H9 (cell line): ENCODE measurements at regions not wholly inside any gene's neighbourhood (a gene's known extent, or its start where the extent isn't known, plus 50 kb on each side); places are given as distances from the start of the nearest gene placed in this dataset.

Experiments
- DNase-seq: peaks from one replicate; pipeline ENCODE4 v3.0.0-alpha.2; 2017
- H2AFZ ChIP-seq: one replicate; pipeline ENCODE4 v1.6.1; 2013; ENCODE audit warnings: mild to moderate bottlenecking, low read length, control low read depth, moderate library complexity
- H2AK5ac ChIP-seq: 2 replicates; pipeline ENCODE4 v1.6.1; 2013; ENCODE audit warnings: low read length, control low read depth, mixed read lengths; ENCODE audit not compliant: insufficient read length
- H2BK120ac ChIP-seq: one replicate; pipeline ENCODE4 v1.6.1; 2013; ENCODE audit warnings: low read depth, mild to moderate bottlenecking, low read length, control low read depth, inconsistent platforms; ENCODE audit not compliant: poor library complexity, severe bottlenecking
- H2BK12ac ChIP-seq: 2 replicates; pipeline ENCODE4 v1.6.1; 2013; ENCODE audit warnings: low read length, control low read depth, mixed read lengths, low read depth; ENCODE audit not compliant: insufficient read length
- H2BK15ac ChIP-seq: 2 replicates; pipeline ENCODE4 v1.6.1; 2013; ENCODE audit warnings: low read depth, low read length, control low read depth
- H2BK20ac ChIP-seq: one replicate; pipeline ENCODE4 v1.6.1; 2013; ENCODE audit warnings: low read depth, mild to moderate bottlenecking, low read length, control low read depth, inconsistent platforms; ENCODE audit not compliant: poor library complexity, severe bottlenecking
- H2BK5ac ChIP-seq: 2 replicates; pipeline ENCODE4 v1.6.1; 2013; ENCODE audit warnings: low read length, control low read depth, mixed read lengths; ENCODE audit not compliant: insufficient read length
- H3K14ac ChIP-seq: 2 replicates; pipeline ENCODE4 v1.6.1; 2013; ENCODE audit warnings: low read length, control low read depth; ENCODE audit not compliant: insufficient read depth
- H3K18ac ChIP-seq: 2 replicates; pipeline ENCODE4 v1.6.1; 2013; ENCODE audit warnings: low read depth, mild to moderate bottlenecking, mixed read lengths, low read length, control low read depth; ENCODE audit not compliant: insufficient read length
- H3K23ac ChIP-seq: 2 replicates; pipeline ENCODE4 v1.6.1; 2013; ENCODE audit warnings: low read length, control low read depth, mixed read lengths, low read depth; ENCODE audit not compliant: insufficient read length
- H3K23me2 ChIP-seq: 2 replicates; pipeline ENCODE4 v1.6.1; 2013; ENCODE audit warnings: low read depth, mild to moderate bottlenecking, mixed read lengths, low read length, control low read depth; ENCODE audit not compliant: insufficient read length, poor library complexity, severe bottlenecking
- H3K27ac ChIP-seq: 2 replicates; pipeline ENCODE4 v1.5.1; 2013; ENCODE audit warnings: low read length, control low read depth, mixed read lengths, low read depth; ENCODE audit not compliant: insufficient read length
- H3K27me3 ChIP-seq: 2 replicates; pipeline ENCODE4 v1.6.1; 2013; ENCODE audit warnings: low read length, control low read depth, inconsistent platforms; ENCODE audit not compliant: insufficient read depth
- H3K4ac ChIP-seq: 2 replicates; pipeline ENCODE4 v1.6.1; 2013; ENCODE audit warnings: low read depth, mild to moderate bottlenecking, control low read depth, inconsistent platforms, low read length, moderate library complexity
- H3K4me1 ChIP-seq: 2 replicates; pipeline ENCODE4 v1.6.1; 2013; ENCODE audit warnings: low read length, control low read depth, inconsistent platforms; ENCODE audit not compliant: insufficient read depth
- H3K4me2 ChIP-seq: 2 replicates; pipeline ENCODE4 v1.6.1; 2013; ENCODE audit warnings: low read length, control low read depth, mixed read lengths; ENCODE audit not compliant: insufficient read length, insufficient read depth
- H3K56ac ChIP-seq: 2 replicates; pipeline ENCODE4 v1.6.1; 2013; ENCODE audit warnings: low read depth, mild to moderate bottlenecking, mixed read lengths, low read length, control low read depth; ENCODE audit not compliant: insufficient read length
- H3K79me1 ChIP-seq: 2 replicates; pipeline ENCODE4 v1.6.1; 2013; ENCODE audit warnings: low read depth, mild to moderate bottlenecking, moderate library complexity, low read length, control low read depth, inconsistent platforms; ENCODE audit not compliant: insufficient read depth, poor library complexity, severe bottlenecking
- H3K79me2 ChIP-seq: 2 replicates; pipeline ENCODE4 v1.6.1; 2013; ENCODE audit warnings: low read length, control low read depth, inconsistent platforms; ENCODE audit not compliant: insufficient read depth
- H3K9ac ChIP-seq: 2 replicates; pipeline ENCODE4 v1.6.1; 2013; ENCODE audit warnings: low read length, control low read depth, mixed read lengths; ENCODE audit not compliant: insufficient read length; ENCODE audit errors: extremely low read depth
- H3K9me3 ChIP-seq: one replicate; pipeline ENCODE4 v1.6.1; 2013; ENCODE audit warnings: low read depth, low read length, inconsistent platforms; ENCODE audit not compliant: control insufficient read depth
- H3T11ph ChIP-seq: one replicate; pipeline ENCODE4 v1.6.1; 2013; ENCODE audit warnings: mild to moderate bottlenecking, low read length, control low read depth, inconsistent platforms
- H4K20me1 ChIP-seq: one replicate; pipeline ENCODE4 v1.6.1; 2013; ENCODE audit not compliant: control insufficient read depth, insufficient read length, insufficient read depth
- H4K5ac ChIP-seq: 2 replicates; pipeline ENCODE4 v1.6.1; 2013; ENCODE audit warnings: low read depth, mild to moderate bottlenecking, mixed read lengths, low read length, control low read depth; ENCODE audit not compliant: insufficient read length
- H4K8ac ChIP-seq: replicated peaks from 2 replicates; pipeline ENCODE4 v1.6.1; 2013; ENCODE audit warnings: low read length, control low read depth, mixed read lengths, low read depth; ENCODE audit not compliant: insufficient read length
- H4K91ac ChIP-seq: 2 replicates; pipeline ENCODE4 v1.6.1; 2013; ENCODE audit warnings: low read depth, mild to moderate bottlenecking, moderate library complexity, mixed read lengths, low read length, control low read depth; ENCODE audit not compliant: insufficient read length
- H3K27ac Mint-ChIP-seq, 3 experiments: 2 replicates in 2 of 3; 3 replicates in 1 of 3; pipeline ENCODE4 v1.8.0; 2020 to 2021; ENCODE audit warnings: mixed read lengths in 3 of 3, mild to moderate bottlenecking in 1 of 3, moderate library complexity in 1 of 3
- H3K27me3 Mint-ChIP-seq: 2 replicates; pipeline ENCODE4 v1.8.0; 2021; ENCODE audit warnings: low read depth, mild to moderate bottlenecking, moderate library complexity, mixed read lengths
- H3K36me3 Mint-ChIP-seq, 3 experiments: 2 replicates in 2 of 3; 3 replicates in 1 of 3; pipeline ENCODE4 v1.8.0; 2020 to 2021; ENCODE audit warnings: low read depth in 3 of 3, mixed read lengths in 3 of 3; ENCODE audit not compliant: insufficient read depth in 1 of 3
- H3K4me1 Mint-ChIP-seq, 2 experiments: 2 replicates each; pipeline ENCODE4 v1.8.0; 2020; ENCODE audit warnings: mixed read lengths in 2 of 2
- H3K4me3 Mint-ChIP-seq, 2 experiments: 2 replicates in 1 of 2; 3 replicates in 1 of 2; pipeline ENCODE4 v1.8.0; 2020 to 2021; ENCODE audit warnings: mild to moderate bottlenecking in 2 of 2, mixed read lengths in 2 of 2, moderate library complexity in 1 of 2
- H3K9me3 Mint-ChIP-seq, 2 experiments: 2 replicates in 1 of 2; 3 replicates in 1 of 2; pipeline ENCODE4 v1.8.0; 2020; ENCODE audit warnings: mild to moderate bottlenecking in 2 of 2, mixed read lengths in 2 of 2, moderate library complexity in 1 of 2
- CTCF ChIP-seq: fragments of 200-600 bp; sonication (generic); conservative IDR thresholded peaks from 3 replicates; pipeline ENCODE4 v1.8.0; 2021; ENCODE audit warnings: antibody characterized with exemption, mild to moderate bottlenecking
- WGBS: extraction: QIAGEN DNeasy Blood & Tissue Kit; methylation state at CpG from one replicate; pipeline ENCODE4 v1.1.7; 2013; ENCODE audit warnings: missing lambda C conversion rate, low lambda C conversion rate, mixed read lengths; ENCODE audit not compliant: insufficient read length; ENCODE audit errors: extremely low coverage; 5-methylcytosine and 5-hydroxymethylcytosine counted together

- no peak overlapping the region for H4K5ac ChIP-seq
- no peaks in the 10 kb centered on the region for H3K9me3 ChIP-seq
- Mint-ChIP-seq H3K4me1 (peaks cover 0 to 3% of the 10 kb centered on the region in 2 experiments; a peak in 1 of 4 replicates), H3K4me3 (no peak overlapping the region), H3K9me3 (no peaks in the 10 kb centered on the region; a peak in 2 of 5 replicates), H3K27me3 (no peaks in the 10 kb centered on the region), H3K36me3 (no peaks in the 10 kb centered on the region), H3K27ac (no peak overlapping the region)
- no peaks in the 10 kb centered on the region for H3K79me2 ChIP-seq
- no peaks in the 10 kb centered on the region for H3K27me3 ChIP-seq
- no peak overlapping the region for H3K27ac ChIP-seq
- no peaks in the 10 kb centered on the region for H4K20me1 ChIP-seq
- H3K4me1 ChIP-seq = no peaks in the 10 kb centered on the region
- H2BK120ac ChIP-seq = no peak overlapping the region
- no peak overlapping the region for H2BK5ac ChIP-seq
- WGBS = no CpG with 5 or more reads among the region's 4 CpGs
- no peak overlapping the region for H2AFZ ChIP-seq
- H3K18ac ChIP-seq = no peak overlapping the region
- no peak overlapping the region for H3K9ac ChIP-seq
- H2BK15ac ChIP-seq = no peak overlapping the region
- H3T11ph ChIP-seq = no peak overlapping the region
- no peak overlapping the region for H4K8ac ChIP-seq
- no peak overlapping the region for H3K4ac ChIP-seq
- H2BK12ac ChIP-seq = no peak overlapping the region
- no peaks in the 10 kb centered on the region for H3K79me1 ChIP-seq
- no peak overlapping the region for H3K4me2 ChIP-seq
- no peak for DNase-seq
- H3K14ac ChIP-seq = no peak overlapping the region
- no peak overlapping the region for H3K23ac ChIP-seq
- no peak overlapping the region for H2AK5ac ChIP-seq
- no peak for TF ChIP-seq CTCF
- H3K56ac ChIP-seq = no peak overlapping the region
- no peak overlapping the region for H4K91ac ChIP-seq
- no peak overlapping the region for H2BK20ac ChIP-seq
- no peaks in the 10 kb centered on the region for H3K23me2 ChIP-seq
Observed at GRCh38 chr15:93943586-93943985, 287.8 kb upstream of the MCTP2 start.
